BJ (cell line): ENCODE measurements at regions not wholly inside any gene's neighbourhood (a gene's known extent, or its start where the extent isn't known, plus 50 kb on each side); places are given as distances from the start of the nearest gene placed in this dataset.

ENCODE experiments used
- CTCF ChIA-PET: fragments of 350-600 bp; formaldehyde crosslinking; extraction: SDS; loops from one replicate; lab custom pipeline; 2021; ENCODE audit warnings: antibody characterized with exemption, inconsistent platforms; lab: Yijun Ruan, JAX
- POLR2A ChIA-PET: fragments of 300-600 bp; sonication (Branson Sonifier 250); formaldehyde crosslinking; extraction: SDS; loops from one replicate; lab custom pipeline; 2021; ENCODE audit warnings: antibody characterized with exemption; lab: Charles Lee
- DNase-seq: peaks from one replicate; pipeline ENCODE4 v3.0.0-alpha.2; 2011; ENCODE audit warnings: low read depth
- H3K27me3 ChIP-seq: 2 replicates; pipeline ENCODE4 v1.6.0; 2011; ENCODE audit warnings: low read length; ENCODE audit not compliant: control insufficient read depth, insufficient read depth
- H3K36me3 ChIP-seq: 2 replicates; pipeline ENCODE4 v1.5.1; 2011; ENCODE audit warnings: low read length; ENCODE audit not compliant: control insufficient read depth, insufficient read depth
- H3K4me3 ChIP-seq: 2 replicates; pipeline ENCODE4 v1.5.1; 2011; ENCODE audit warnings: low read depth, mild to moderate bottlenecking, control low read depth, low read length
- CTCF ChIP-seq: IDR thresholded peaks from 2 replicates; pipeline ENCODE4 v1.5.1; 2011; ENCODE audit warnings: low read depth, mild to moderate bottlenecking, control low read depth, inconsistent platforms, low read length, moderate library complexity; ENCODE audit not compliant: insufficient read depth

GRCh38 chr18:7488571-7488970, 78.5 kb upstream of the PTPRM start:
- Histone ChIP-seq H3K27me3 (no peaks in the 10 kb centered on the region; the same call in 1 of the 2 replicates), H3K4me3 (no peak overlapping the region), H3K36me3 (no peaks in the 10 kb centered on the region)
- no peak for TF ChIP-seq CTCF
- POLR2A ChIA-PET, result no interaction called here
- CTCF ChIA-PET, result interaction anchor here (1.2 kb wide), 1 partner anchor 10 kb away, joined by 3 read pairs; no protein-coding TSS in a partner anchor
- no peak for DNase-seq

- no peaks in the 10 kb centered on the region; the same call in 1 of the 2 replicates for H3K27me3 ChIP-seq
- ChIA-PET POLR2A (no interaction called here), CTCF (no interaction called here)
- TF ChIP-seq CTCF, result no peak
- no peak for DNase-seq
- no peaks in the 10 kb centered on the region for H3K36me3 ChIP-seq
- H3K4me3 ChIP-seq, result no peak overlapping the region
These were observed 77.0 kb upstream of the PTPRM start for GRCh38 chr18:7490104-7490503.

DNA sequence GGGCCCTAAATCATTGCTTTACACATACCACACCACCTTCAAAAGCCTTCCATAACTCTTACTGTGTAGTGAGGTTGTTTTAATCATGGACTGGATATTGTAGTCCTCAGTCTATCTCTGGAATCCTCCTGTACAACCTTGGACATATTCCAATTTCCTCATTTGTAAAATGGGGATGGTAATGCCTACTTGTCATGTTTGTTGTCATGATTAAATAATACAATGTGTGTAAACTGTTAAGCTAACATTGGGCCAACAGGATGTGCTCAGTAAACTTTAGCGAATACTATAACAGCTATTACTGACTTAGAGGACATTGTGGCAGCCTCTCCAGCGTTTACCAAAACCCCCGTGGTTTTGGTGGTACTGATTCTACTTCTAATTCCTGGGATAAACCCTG, 74.7 kb upstream of the PTPRM start:
- POLR2A ChIA-PET, result interaction anchor here (0.5 kb wide), 1 partner anchor 897 kb away, joined by 3 read pairs; no protein-coding TSS in a partner anchor
- no peak for TF ChIP-seq CTCF
- H3K4me3 ChIP-seq, result no peak overlapping the region
- no peaks in the 10 kb centered on the region for H3K27me3 ChIP-seq
- no peak for DNase-seq
- CTCF ChIA-PET, result interaction anchor here (1.3 kb wide), 1 partner anchor 39 kb away, joined by 3 read pairs; no protein-coding TSS in a partner anchor
- no peaks in the 10 kb centered on the region for H3K36me3 ChIP-seq

DNA sequence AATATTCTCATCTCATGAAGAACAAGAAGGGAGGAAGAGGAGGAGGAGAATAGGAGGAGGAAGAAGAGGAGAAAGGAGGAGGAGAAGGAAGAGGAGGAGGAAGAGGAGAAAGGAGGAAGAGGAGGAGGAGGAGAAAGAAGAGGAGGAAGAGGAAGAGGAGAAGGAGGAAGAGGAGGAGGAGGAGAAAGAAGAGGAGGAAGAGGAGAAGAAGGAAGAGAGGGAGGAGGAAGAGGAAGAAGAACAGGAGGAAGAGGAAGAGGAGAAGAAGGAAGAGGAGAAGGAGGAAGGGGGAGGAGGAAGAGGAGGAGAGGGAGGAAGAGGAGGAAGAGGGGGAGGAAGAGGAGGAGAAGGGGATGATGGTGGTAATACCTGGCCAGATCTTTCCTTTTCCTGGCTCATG, 70.0 kb upstream of the PTPRM start:
- no peak for DNase-seq
- H3K27me3 ChIP-seq, result no peaks in the 10 kb centered on the region
- CTCF ChIA-PET, result no interaction called here
- POLR2A ChIA-PET, result no interaction called here
- TF ChIP-seq CTCF, result no peak
- H3K4me3 ChIP-seq, result no peak overlapping the region
- no peaks in the 10 kb centered on the region for H3K36me3 ChIP-seq

- no peak overlapping the region for H3K4me3 ChIP-seq
- DNase-seq, result no peak
- peaks cover 2% of the 10 kb centered on the region for H3K27me3 ChIP-seq
- H3K36me3 ChIP-seq, result no peaks in the 10 kb centered on the region
- CTCF ChIA-PET, result no interaction called here
- POLR2A ChIA-PET, result no interaction called here
- TF ChIP-seq CTCF, result no peak
These were observed 56.0 kb upstream of the PTPRM start for GRCh38 chr18:7511106-7511505.
